ENCODE measurements at regions not wholly inside any gene's neighbourhood (a gene's known extent, or its start where the extent isn't known, plus 50 kb on each side); places are given as distances from the start of the nearest gene placed in this dataset.

- ChIA-PET CTCF (no interaction called here), POLR2A (ENCODE audit: unreplicated experiment) (no interaction called here)
- Histone ChIP-seq H3F3A (ENCODE audit: low read length, unreplicated experiment) (no peaks in the 10 kb centered on the region), H3K9me2 (replicated peaks; ENCODE audit: low read length) (no peaks in the 10 kb centered on the region), H3K36me3 (ENCODE audit: low read depth, low read length) (no peaks in the 10 kb centered on the region), H3K79me2 (ENCODE audit: low read length) (no peaks in the 10 kb centered on the region), H3K27ac (ENCODE audit: low read length) (no peak overlapping the region), H3K4me2 (ENCODE audit: low read length) (no peak overlapping the region), H4K20me1 (ENCODE audit: low read length) (no peaks in the 10 kb centered on the region), H3K27me3 (ENCODE audit: low read length) (no peaks in the 10 kb centered on the region), H3K9me3 (ENCODE audit: low read length) (no peaks in the 10 kb centered on the region), H3K4me1 (ENCODE audit: insufficient read depth, low read length) (no peaks in the 10 kb centered on the region), H3K4me3 (ENCODE audit: low read length) (no peak overlapping the region), H2AFZ (ENCODE audit: low read length) (no peak overlapping the region), H3K9ac (ENCODE audit: low read length) (no peak overlapping the region)
- intact Hi-C loops (cut with micrococcal nuclease) = no loop called here
- BruUV-seq (replicated peaks) = no TSS peak
- no peak for DNase-seq
- TF ChIP-seq EZH2phosphoT487 (IDR thresholded peaks at IDR 0.05; ENCODE audit: borderline replicate concordance, low read length) (no peak), CTCF (conservative IDR thresholded peaks at IDR 0.05; ENCODE audit: low read depth, low read length) (no peak), EZH2 (IDR thresholded peaks at IDR 0.05; ENCODE audit: low read length, unreplicated experiment) (no peak)
- ATAC-seq = no peak
Observed at GRCh38 chr16:79833559-79833958, 233.0 kb upstream of the MAF start.

- ChIA-PET CTCF (no interaction called here), POLR2A (ENCODE audit: unreplicated experiment) (no interaction called here)
- Histone ChIP-seq H4K20me1 (ENCODE audit: low read length) (no peaks in the 10 kb centered on the region), H3K4me1 (ENCODE audit: insufficient read depth, low read length) (no peaks in the 10 kb centered on the region), H3K9me3 (ENCODE audit: low read length) (no peaks in the 10 kb centered on the region), H3F3A (ENCODE audit: low read length, unreplicated experiment) (no peaks in the 10 kb centered on the region), H3K4me3 (ENCODE audit: low read length) (no peak overlapping the region), H3K27ac (ENCODE audit: low read length) (no peak overlapping the region), H2AFZ (ENCODE audit: low read length) (no peak overlapping the region), H3K9me2 (replicated peaks; ENCODE audit: low read length) (no peaks in the 10 kb centered on the region), H3K9ac (ENCODE audit: low read length) (no peak overlapping the region), H3K4me2 (ENCODE audit: low read length) (no peak overlapping the region), H3K27me3 (ENCODE audit: low read length) (no peaks in the 10 kb centered on the region), H3K79me2 (ENCODE audit: low read length) (no peaks in the 10 kb centered on the region), H3K36me3 (ENCODE audit: low read depth, low read length) (no peaks in the 10 kb centered on the region)
- no TSS peak for BruUV-seq (replicated peaks)
- ATAC-seq = no peak
- TF ChIP-seq EZH2phosphoT487 (IDR thresholded peaks at IDR 0.05; ENCODE audit: borderline replicate concordance, low read length) (no peak), CTCF (conservative IDR thresholded peaks at IDR 0.05; ENCODE audit: low read depth, low read length) (no peak), EZH2 (IDR thresholded peaks at IDR 0.05; ENCODE audit: low read length, unreplicated experiment) (no peak)
- DNase-seq = no peak
- intact Hi-C loops (cut with micrococcal nuclease) = no loop called here
Observed at GRCh38 chr16:79826732-79827475, 226.4 kb upstream of the MAF start.

- Histone ChIP-seq H3F3A (ENCODE audit: low read length, unreplicated experiment) (no peaks in the 10 kb centered on the region), H3K4me3 (ENCODE audit: low read length) (no peak overlapping the region), H3K27ac (ENCODE audit: low read length) (no peak overlapping the region), H2AFZ (ENCODE audit: low read length) (no peak overlapping the region), H3K9me2 (replicated peaks; ENCODE audit: low read length) (no peaks in the 10 kb centered on the region), H3K79me2 (ENCODE audit: low read length) (no peaks in the 10 kb centered on the region), H3K4me2 (ENCODE audit: low read length) (no peak overlapping the region), H4K20me1 (ENCODE audit: low read length) (no peaks in the 10 kb centered on the region), H3K4me1 (ENCODE audit: insufficient read depth, low read length) (no peaks in the 10 kb centered on the region), H3K27me3 (ENCODE audit: low read length) (no peaks in the 10 kb centered on the region), H3K36me3 (ENCODE audit: low read depth, low read length) (no peaks in the 10 kb centered on the region), H3K9me3 (ENCODE audit: low read length) (no peaks in the 10 kb centered on the region), H3K9ac (ENCODE audit: low read length) (no peak overlapping the region)
- BruUV-seq (replicated peaks) = no TSS peak
- POLR2A ChIA-PET (ENCODE audit: unreplicated experiment) = no interaction called here
- no peak for ATAC-seq
- intact Hi-C loops (cut with micrococcal nuclease) = no loop called here
- CTCF ChIA-PET = no interaction called here
- no peak for DNase-seq
- TF ChIP-seq EZH2 (IDR thresholded peaks at IDR 0.05; ENCODE audit: low read length, unreplicated experiment) = no peak
Observed at GRCh38 chr16:79825002-79825401, 224.5 kb upstream of the MAF start.

All from PC-3 (cell line).